HEK293 (cell line): ENCODE measurements at regions not wholly inside any gene's neighbourhood (a gene's known extent, or its start where the extent isn't known, plus 50 kb on each side); places are given as distances from the start of the nearest gene placed in this dataset.

Experiments
- ZFP41 ChIP-seq: fragments of 450-650 bp; formaldehyde crosslinking; IDR thresholded peaks from 2 replicates; pipeline ENCODE4 v1.5.1; 2016; ENCODE audit warnings: missing biosample characterization, missing genetic modification characterization, borderline replicate concordance
- ZNF24 ChIP-seq: fragments of 450-650 bp; formaldehyde crosslinking; IDR thresholded peaks from 2 replicates; pipeline ENCODE4 v1.5.1; 2016; ENCODE audit warnings: missing biosample characterization, missing genetic modification characterization

- TF ChIP-seq ZNF24 (tag by site-specific recombination) (no peak), ZFP41 (tag by site-specific recombination) (no peak)
Observed at GRCh38 chr9:1913631-1914330, 101.4 kb upstream of the SMARCA2 start.
